ENCODE measurements at regions not wholly inside any gene's neighbourhood (a gene's known extent, or its start where the extent isn't known, plus 50 kb on each side); places are given as distances from the start of the nearest gene placed in this dataset.

DNA sequence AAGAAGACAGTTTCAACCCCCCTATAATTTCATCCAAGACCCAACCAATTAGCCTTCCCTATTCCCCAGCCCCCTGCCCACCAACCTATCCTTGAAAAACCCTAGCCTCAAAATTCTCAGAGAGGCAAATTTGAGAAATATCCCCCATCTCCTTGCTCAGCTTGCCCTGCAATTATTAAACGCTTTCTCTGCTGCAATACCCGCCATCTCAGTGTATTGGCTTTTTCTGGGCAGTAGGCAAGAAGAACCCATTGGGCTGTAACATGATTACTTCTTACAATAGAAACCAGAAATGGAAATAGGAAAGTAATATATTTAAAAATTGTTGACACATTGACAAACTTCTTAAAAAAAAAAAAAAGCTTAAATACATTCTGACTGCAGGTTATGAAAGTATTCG lies 140.6 kb upstream of the CCDC150 start:
- no peak overlapping the region for H3K4me2 ChIP-seq (ENCODE audit: insufficient read depth, low read length)
- CTCF ChIA-PET, result no interaction called here
- no peak for DNase-seq (ENCODE audit: low read depth, low spot score)
- intact Hi-C loops (cut with micrococcal nuclease), result no loop called here
- H4K20me1 ChIP-seq (replicated peaks; ENCODE audit: control insufficient read depth, extremely low read depth, insufficient read depth, low read length), result no peaks in the 10 kb centered on the region
- POLR2A ChIA-PET, result no interaction called here
- no peak for TF ChIP-seq FOS (IDR thresholded peaks at IDR 0.05; ENCODE audit: borderline replicate concordance, insufficient read depth, low read length)
- TF ChIP-seq POLR2A (IDR thresholded peaks at IDR 0.05; ENCODE audit: low read depth, low read length), result no peak
- TF ChIP-seq GATA2 (IDR thresholded peaks at IDR 0.05; ENCODE audit: insufficient read depth, insufficient read length, low read depth, low read length), result no peak
- TF ChIP-seq POLR2AphosphoS5 (IDR thresholded peaks at IDR 0.05; ENCODE audit: insufficient read depth, low read depth, low read length), result no peak
- no peak for TF ChIP-seq JUN (IDR thresholded peaks at IDR 0.05; ENCODE audit: borderline replicate concordance, insufficient read depth, insufficient read length, low read depth)
- TF ChIP-seq, protein P1, sequence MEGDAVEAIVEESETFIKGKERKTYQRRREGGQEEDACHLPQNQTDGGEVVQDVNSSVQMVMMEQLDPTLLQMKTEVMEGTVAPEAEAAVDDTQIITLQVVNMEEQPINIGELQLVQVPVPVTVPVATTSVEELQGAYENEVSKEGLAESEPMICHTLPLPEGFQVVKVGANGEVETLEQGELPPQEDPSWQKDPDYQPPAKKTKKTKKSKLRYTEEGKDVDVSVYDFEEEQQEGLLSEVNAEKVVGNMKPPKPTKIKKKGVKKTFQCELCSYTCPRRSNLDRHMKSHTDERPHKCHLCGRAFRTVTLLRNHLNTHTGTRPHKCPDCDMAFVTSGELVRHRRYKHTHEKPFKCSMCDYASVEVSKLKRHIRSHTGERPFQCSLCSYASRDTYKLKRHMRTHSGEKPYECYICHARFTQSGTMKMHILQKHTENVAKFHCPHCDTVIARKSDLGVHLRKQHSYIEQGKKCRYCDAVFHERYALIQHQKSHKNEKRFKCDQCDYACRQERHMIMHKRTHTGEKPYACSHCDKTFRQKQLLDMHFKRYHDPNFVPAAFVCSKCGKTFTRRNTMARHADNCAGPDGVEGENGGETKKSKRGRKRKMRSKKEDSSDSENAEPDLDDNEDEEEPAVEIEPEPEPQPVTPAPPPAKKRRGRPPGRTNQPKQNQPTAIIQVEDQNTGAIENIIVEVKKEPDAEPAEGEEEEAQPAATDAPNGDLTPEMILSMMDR (IDR thresholded peaks at IDR 0.05; ENCODE audit: extremely low read depth in 1 of 2, insufficient read depth in 1 of 2, low read depth in 1 of 2, low read length in 2 of 2), result no peak
- TF ChIP-seq MYC (IDR thresholded peaks at IDR 0.05; ENCODE audit: low read depth, low read length), result no peak
- TF ChIP-seq, protein P2, sequence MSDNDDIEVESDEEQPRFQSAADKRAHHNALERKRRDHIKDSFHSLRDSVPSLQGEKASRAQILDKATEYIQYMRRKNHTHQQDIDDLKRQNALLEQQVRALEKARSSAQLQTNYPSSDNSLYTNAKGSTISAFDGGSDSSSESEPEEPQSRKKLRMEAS (IDR thresholded peaks at IDR 0.05; ENCODE audit: insufficient read depth, insufficient read length), result no peak
- TF ChIP-seq EZH2 (IDR thresholded peaks at IDR 0.05; ENCODE audit: borderline replicate concordance, low read depth, low read length, severe bottlenecking), result no peak
- H3K9ac ChIP-seq (replicated peaks; ENCODE audit: extremely low read depth, insufficient read depth, low read length), result no peak overlapping the region
- H3K27me3 ChIP-seq (ENCODE audit: control insufficient read depth in 2 of 2, insufficient read depth in 2 of 2, low read length in 2 of 2), result peaks cover 0 to 5% of the 10 kb centered on the region in 2 experiments
- H3K4me1 ChIP-seq (ENCODE audit: control insufficient read depth, extremely low read depth, insufficient read depth, low read length), result peaks cover 2% of the 10 kb centered on the region
- no peak overlapping the region for H3K27ac ChIP-seq (ENCODE audit: insufficient read depth, low read depth, low read length)
- dilution Hi-C loops (cut with MboI; ENCODE audit: extremely low pct_ligation_motif_present, low sequenced_read_pairs), result no loop called here
- FAIRE-seq, result no peak
- H3K9me3 ChIP-seq (replicated peaks; ENCODE audit: control insufficient read depth, insufficient read depth, low read length), result no peaks in the 10 kb centered on the region
- no peaks in the 10 kb centered on the region for H3K36me3 ChIP-seq (ENCODE audit: control insufficient read depth in 2 of 2, extremely low read depth in 1 of 2, insufficient read depth in 2 of 2, low read length in 2 of 2)
- H2AFZ ChIP-seq (ENCODE audit: low read depth, low read length), result no peak overlapping the region
- H3K79me2 ChIP-seq (ENCODE audit: control insufficient read depth, insufficient read depth, low read length), result no peaks in the 10 kb centered on the region
- no peaks in the 10 kb centered on the region for H3K9me1 ChIP-seq (replicated peaks; ENCODE audit: control insufficient read depth, extremely low read depth, insufficient read depth, low read length)
- no peak overlapping the region for H3K4me3 ChIP-seq (replicated peaks in 1 of 3; ENCODE audit: insufficient read depth in 1 of 3, low read depth in 1 of 3, low read length in 3 of 3)
- no TSS peak for BruUV-seq (replicated peaks)

All from endothelial cell of umbilical vein (primary cell).